ENCODE measurements at regions not wholly inside any gene's neighbourhood (a gene's known extent, or its start where the extent isn't known, plus 50 kb on each side); places are given as distances from the start of the nearest gene placed in this dataset.
A peak's percentile ranks its signal among the peaks of the same experiment; 100 is the strongest.

DNA sequence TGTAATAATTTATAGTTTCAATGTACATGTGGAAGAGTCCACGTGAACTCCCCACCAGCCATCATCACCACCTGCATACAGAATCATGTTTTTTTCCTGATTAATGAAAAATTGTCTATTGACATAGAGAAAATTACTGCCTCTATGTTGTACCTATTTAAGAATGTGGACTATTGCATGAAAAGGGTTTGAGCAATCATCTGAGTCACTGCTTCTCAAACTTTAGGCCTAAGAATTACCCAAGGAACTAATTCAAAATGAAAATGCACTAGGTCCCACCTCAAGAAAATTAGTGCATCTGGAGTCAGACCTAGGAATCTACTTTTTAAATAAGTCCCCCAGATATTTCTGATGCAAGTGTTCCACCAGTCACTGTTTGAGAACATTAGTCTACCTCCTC is 709.3 kb downstream of the MAT2B start:
- TF ChIP-seq, protein P1, sequence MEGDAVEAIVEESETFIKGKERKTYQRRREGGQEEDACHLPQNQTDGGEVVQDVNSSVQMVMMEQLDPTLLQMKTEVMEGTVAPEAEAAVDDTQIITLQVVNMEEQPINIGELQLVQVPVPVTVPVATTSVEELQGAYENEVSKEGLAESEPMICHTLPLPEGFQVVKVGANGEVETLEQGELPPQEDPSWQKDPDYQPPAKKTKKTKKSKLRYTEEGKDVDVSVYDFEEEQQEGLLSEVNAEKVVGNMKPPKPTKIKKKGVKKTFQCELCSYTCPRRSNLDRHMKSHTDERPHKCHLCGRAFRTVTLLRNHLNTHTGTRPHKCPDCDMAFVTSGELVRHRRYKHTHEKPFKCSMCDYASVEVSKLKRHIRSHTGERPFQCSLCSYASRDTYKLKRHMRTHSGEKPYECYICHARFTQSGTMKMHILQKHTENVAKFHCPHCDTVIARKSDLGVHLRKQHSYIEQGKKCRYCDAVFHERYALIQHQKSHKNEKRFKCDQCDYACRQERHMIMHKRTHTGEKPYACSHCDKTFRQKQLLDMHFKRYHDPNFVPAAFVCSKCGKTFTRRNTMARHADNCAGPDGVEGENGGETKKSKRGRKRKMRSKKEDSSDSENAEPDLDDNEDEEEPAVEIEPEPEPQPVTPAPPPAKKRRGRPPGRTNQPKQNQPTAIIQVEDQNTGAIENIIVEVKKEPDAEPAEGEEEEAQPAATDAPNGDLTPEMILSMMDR (conservative IDR thresholded peaks at IDR 0.05; ENCODE audit: control insufficient read depth, insufficient read depth, low read depth, low read length) = no peak
- no peak overlapping the region for H3K4me3 ChIP-seq (ENCODE audit: control insufficient read depth, low read depth, low read length)
- peak; percentile 36 for DNase-seq (ENCODE audit: low read depth)

DNA sequence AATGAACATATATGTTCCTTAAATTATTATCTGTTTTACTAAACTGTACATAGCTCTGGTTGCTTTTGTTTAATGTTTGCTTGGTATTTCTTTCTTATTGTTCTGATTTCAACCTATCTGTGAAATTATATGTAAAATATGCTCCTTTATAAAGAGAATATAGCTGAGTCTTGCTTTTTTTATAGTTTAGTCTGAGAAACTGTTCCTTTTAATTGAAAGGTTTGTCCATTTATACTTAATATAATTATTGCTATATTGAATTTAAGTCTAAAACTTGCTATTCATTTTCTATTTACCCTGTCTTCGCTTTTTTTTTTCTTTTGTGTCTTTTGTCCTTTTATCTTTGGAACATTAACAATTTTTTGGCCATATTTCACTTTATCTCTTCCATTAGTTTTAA is 712.0 kb downstream of the MAT2B start:
- DNase-seq (ENCODE audit: low read depth) = no peak
- TF ChIP-seq, protein P1 (conservative IDR thresholded peaks at IDR 0.05; ENCODE audit: control insufficient read depth, insufficient read depth, low read depth, low read length) = no peak
- no peak overlapping the region for H3K4me3 ChIP-seq (ENCODE audit: control insufficient read depth, low read depth, low read length)

DNA sequence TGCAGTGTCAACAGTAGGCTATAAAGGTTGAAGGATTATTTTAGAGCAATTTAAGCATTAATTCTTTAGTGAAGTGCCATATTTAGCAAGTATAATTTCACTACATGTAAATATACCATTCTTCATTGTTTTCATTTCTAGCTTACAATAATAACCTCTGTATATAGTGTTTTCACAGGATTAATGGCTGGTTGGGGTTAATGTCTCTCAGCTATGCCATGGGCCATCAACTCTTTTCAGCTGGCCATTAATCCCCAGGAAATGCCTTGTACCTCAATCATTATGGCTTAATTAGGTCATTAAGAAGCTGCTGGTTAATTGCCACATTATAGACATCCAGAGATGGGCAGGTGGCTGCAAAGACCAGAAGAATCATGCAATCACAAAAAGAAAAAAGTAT is 715.1 kb downstream of the MAT2B start:
- TF ChIP-seq, protein P1 (conservative IDR thresholded peaks at IDR 0.05; ENCODE audit: control insufficient read depth, insufficient read depth, low read depth, low read length) = no peak
- no peak for DNase-seq (ENCODE audit: low read depth)
- no peak overlapping the region for H3K4me3 ChIP-seq (ENCODE audit: control insufficient read depth, low read depth, low read length)

DNA sequence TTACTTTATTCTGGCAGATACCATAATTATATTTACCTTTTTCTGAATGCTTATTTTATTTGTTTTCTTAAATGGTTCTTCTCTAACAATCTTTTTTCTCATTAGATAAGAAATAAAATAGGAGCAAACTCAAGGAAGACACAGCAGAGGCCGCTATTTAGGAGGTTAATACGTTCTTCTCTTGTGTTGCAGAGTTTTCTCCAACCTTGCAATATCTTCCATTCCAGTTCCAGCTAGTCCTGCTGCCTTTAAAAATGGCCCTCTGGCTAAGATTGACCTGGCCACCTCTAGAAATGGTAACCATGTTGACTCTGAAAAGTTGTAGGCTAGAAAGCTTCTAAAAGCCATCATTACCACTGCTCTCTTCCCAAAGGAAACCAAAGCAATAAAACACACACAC is 718.8 kb downstream of the MAT2B start:
- DNase-seq (ENCODE audit: low read depth) = no peak
- TF ChIP-seq, protein P1 (conservative IDR thresholded peaks at IDR 0.05; ENCODE audit: control insufficient read depth, insufficient read depth, low read depth, low read length) = no peak
- H3K4me3 ChIP-seq (ENCODE audit: control insufficient read depth, low read depth, low read length) = no peak overlapping the region

DNA sequence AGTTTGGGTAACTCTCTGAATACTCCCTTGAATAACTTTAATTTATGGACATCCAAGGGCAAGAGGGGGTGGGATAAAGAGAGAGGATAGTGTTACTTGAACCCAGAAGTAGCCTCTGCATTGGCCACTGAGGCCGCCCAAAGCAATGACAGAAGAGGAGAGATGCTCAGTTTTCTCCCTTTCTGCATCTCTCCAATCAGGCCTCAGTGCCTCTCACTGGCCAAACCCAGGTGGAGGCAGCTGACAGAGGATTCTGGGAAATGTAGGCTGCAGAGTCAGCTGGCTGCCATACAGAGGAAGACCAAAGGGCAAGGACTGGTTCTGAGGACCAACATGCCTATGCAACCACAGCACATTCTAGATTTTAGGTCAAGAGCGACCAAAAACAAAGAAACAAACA is 719.4 kb downstream of the MAT2B start:
- DNase-seq (ENCODE audit: low read depth) = no peak
- TF ChIP-seq, protein P1 (conservative IDR thresholded peaks at IDR 0.05; ENCODE audit: control insufficient read depth, insufficient read depth, low read depth, low read length) = no peak
- no peak overlapping the region for H3K4me3 ChIP-seq (ENCODE audit: control insufficient read depth, low read depth, low read length)

DNA sequence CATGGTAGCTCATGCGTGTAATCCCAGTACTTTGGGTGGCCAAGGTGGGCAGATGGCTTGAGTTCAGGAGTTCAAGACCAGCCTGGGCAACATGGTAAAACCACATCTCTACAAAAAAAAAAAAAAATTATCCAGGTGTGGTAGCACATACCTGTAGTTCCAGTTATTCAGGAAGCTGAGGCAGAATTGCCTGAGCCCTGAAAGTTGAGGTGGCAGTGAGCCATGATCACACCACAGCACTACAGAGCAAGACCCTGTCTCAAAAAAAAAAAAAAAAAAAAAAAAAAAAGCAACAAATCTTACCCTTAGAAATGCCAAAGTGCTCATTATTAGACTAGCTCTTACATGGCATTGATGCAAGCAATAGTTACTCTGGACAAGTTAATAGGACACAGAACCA is 724.9 kb downstream of the MAT2B start:
- TF ChIP-seq, protein P1 (conservative IDR thresholded peaks at IDR 0.05; ENCODE audit: control insufficient read depth, insufficient read depth, low read depth, low read length) = no peak
- no peak overlapping the region for H3K4me3 ChIP-seq (ENCODE audit: control insufficient read depth, low read depth, low read length)
- no peak for DNase-seq (ENCODE audit: low read depth)

DNA sequence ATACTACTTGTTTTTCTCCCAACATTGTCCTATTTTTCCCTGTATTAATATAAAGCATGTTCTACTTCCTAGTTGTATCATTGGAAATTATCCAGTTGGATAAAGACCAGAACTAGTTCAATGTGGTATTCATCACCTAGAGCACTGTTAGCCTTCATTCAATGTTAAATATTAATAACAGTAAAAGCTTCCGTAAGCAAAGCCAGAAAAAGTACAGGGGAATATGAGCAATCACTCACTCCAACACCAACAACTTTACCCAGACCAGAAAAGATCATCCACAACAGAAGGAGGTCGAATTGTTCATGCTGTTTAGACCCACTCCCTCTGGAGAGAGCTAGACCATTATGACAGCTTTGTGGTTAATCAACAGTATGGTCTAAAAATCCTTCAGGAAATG is 728.4 kb downstream of the MAT2B start:
- no peak overlapping the region for H3K4me3 ChIP-seq (ENCODE audit: control insufficient read depth, low read depth, low read length)
- peak; percentile 43 for DNase-seq (ENCODE audit: low read depth)

More for the DNA sequence above, 728.4 kb downstream of the MAT2B start:
- TF ChIP-seq, protein P1 (conservative IDR thresholded peaks at IDR 0.05; ENCODE audit: control insufficient read depth, insufficient read depth, low read depth, low read length) = no peak
